Tibial nerve (tissue), 4 donors: ENCODE measurements at regions not wholly inside any gene's neighbourhood (a gene's known extent, or its start where the extent isn't known, plus 50 kb on each side); places are given as distances from the start of the nearest gene placed in this dataset.

Source experiments
- DNase-seq, 2 donors: peaks; one replicate each; pipeline ENCODE4 v3.0.0-alpha.2; 2019; ENCODE audit warnings: low spot score in 2 of 2
- H3K27ac ChIP-seq, 4 donors: fragments of 200-600 bp; sonication (generic) in 3 of 4; one replicate each; pipeline ENCODE4 v1.5.1; 2017 to 2019; ENCODE audit warnings: mild to moderate bottlenecking in 1 of 4
- H3K27me3 ChIP-seq, 2 donors: fragments of 200-600 bp; sonication (generic) in 1 of 2; one replicate each; pipeline versions ENCODE4 v1.5.1 to v1.6.0; 2017 to 2019
- H3K36me3 ChIP-seq, 3 donors: fragments of 200-600 bp; sonication (generic); one replicate each; pipeline ENCODE4 v1.5.1; 2018 to 2019
- H3K4me1 ChIP-seq, 4 donors: fragments of 200-600 bp; sonication (generic) in 3 of 4; one replicate each; pipeline ENCODE4 v1.5.1; 2017 to 2019
- H3K4me3 ChIP-seq, 4 donors: fragments of 200-600 bp; sonication (generic) in 3 of 4; one replicate each; pipeline ENCODE4 v1.5.1; 2017 to 2019; ENCODE audit warnings: mild to moderate bottlenecking in 1 of 4, moderate library complexity in 1 of 4
- H3K9me3 ChIP-seq, 4 donors: fragments of 200-600 bp; sonication (generic) in 3 of 4; one replicate each; pipeline ENCODE4 v1.5.1; 2017 to 2019
- EP300 ChIP-seq, 2 donors: sonication (generic); formaldehyde crosslinking; IDR thresholded peaks; one replicate each; pipeline ENCODE4 v1.6.1; 2017; ENCODE audit warnings: antibody characterized with exemption in 2 of 2, mild to moderate bottlenecking in 1 of 2
- POLR2A ChIP-seq, 2 donors: fragments of 450-650 bp; IDR thresholded peaks; one replicate each; pipeline ENCODE4 v1.6.1; 2017; ENCODE audit warnings: antibody characterized with exemption in 2 of 2, mild to moderate bottlenecking in 2 of 2, moderate library complexity in 2 of 2
- WGBS, 2 donors: methylation state at CpG; one replicate each; pipeline ENCODE4 v1.1.5; 2018; 5-methylcytosine and 5-hydroxymethylcytosine counted together
- TF ChIP-seq, protein P1 (sequence below), 5 experiments: fragments of 200-600 bp in 3 of 5; fragments of 450-650 bp in 2 of 5; sonication (generic) in 3 of 5; IDR thresholded peaks; one replicate each; pipeline ENCODE4 v1.5.1; 2016 to 2019; ENCODE audit warnings: antibody characterized with exemption in 5 of 5, mild to moderate bottlenecking in 3 of 5, moderate library complexity in 2 of 5

DNA sequence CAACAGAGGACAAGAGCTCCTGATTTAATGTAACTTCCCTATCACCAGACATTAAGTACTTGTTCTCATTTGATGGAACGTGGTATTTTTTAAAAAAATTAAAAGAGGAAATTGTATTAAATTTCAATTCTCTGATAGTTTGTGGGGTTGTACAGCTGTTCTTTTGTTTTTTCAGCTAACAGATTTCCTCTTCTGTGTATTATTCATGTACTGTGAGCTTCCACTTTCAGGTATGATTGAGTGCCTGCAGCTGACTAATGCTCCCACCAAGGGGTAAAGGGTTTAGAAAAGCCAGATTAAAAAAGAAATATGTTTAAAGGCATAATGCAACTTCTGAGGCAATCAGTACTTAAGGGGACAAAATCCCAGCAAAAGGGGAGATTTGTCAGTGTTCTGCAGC is 117.7 kb upstream of the ACTBL2 start:
- 77 to 85% methylated on average over 1 of the region's 1 CpG for WGBS, 2 donors
- no peaks in the 10 kb centered on the region for H3K9me3 ChIP-seq

DNA sequence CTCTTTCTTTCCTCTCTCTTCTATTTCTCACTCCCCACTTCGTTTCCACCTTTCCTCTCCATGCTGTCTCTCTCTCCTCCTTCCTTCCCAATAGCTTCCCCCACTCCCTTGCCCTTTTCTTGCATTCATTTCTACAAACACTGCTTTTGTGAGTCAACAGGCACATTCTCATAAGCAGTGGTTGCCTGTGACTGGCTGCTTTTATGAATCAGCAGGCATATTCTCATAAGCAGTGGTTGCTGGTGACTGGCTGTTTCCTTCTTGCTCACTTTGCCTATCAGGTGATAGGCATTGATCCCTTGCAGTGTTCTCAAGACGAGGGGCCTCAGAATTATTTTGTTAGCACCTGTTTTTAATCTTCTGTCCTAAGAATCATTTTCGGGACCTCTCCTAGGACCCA is 116.1 kb upstream of the ACTBL2 start:
- Histone ChIP-seq H3K9me3 (no peaks in the 10 kb centered on the region), H3K27ac (peak overlapping the region in 3 of 4 donors; percentile 58 to 87 (median 74)), H3K36me3 (no peaks in the 10 kb centered on the region), H3K27me3 (no peaks in the 10 kb centered on the region), H3K4me1 (peaks cover 0 to 7% (median 0%) of the 10 kb centered on the region in 4 donors), H3K4me3 (no peak overlapping the region)
- DNase-seq, result no peak
- 55 to 70% methylated on average over 3 of the region's 3 CpGs for WGBS, 2 donors
- TF ChIP-seq POLR2A (IDR thresholded peaks at IDR 0.05) (no peak), EP300 (IDR thresholded peaks at IDR 0.05) (peak in 1 of 2 donors; percentile 41)
- TF ChIP-seq, protein P1, sequence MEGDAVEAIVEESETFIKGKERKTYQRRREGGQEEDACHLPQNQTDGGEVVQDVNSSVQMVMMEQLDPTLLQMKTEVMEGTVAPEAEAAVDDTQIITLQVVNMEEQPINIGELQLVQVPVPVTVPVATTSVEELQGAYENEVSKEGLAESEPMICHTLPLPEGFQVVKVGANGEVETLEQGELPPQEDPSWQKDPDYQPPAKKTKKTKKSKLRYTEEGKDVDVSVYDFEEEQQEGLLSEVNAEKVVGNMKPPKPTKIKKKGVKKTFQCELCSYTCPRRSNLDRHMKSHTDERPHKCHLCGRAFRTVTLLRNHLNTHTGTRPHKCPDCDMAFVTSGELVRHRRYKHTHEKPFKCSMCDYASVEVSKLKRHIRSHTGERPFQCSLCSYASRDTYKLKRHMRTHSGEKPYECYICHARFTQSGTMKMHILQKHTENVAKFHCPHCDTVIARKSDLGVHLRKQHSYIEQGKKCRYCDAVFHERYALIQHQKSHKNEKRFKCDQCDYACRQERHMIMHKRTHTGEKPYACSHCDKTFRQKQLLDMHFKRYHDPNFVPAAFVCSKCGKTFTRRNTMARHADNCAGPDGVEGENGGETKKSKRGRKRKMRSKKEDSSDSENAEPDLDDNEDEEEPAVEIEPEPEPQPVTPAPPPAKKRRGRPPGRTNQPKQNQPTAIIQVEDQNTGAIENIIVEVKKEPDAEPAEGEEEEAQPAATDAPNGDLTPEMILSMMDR (IDR thresholded peaks at IDR 0.05), result no peak

More for the DNA sequence above, 117.7 kb upstream of the ACTBL2 start:
- TF ChIP-seq POLR2A (IDR thresholded peaks at IDR 0.05) (no peak), EP300 (IDR thresholded peaks at IDR 0.05) (no peak)
- TF ChIP-seq, protein P1 (IDR thresholded peaks at IDR 0.05), result no peak
- DNase-seq, result no peak
- H3K36me3 ChIP-seq, result no peaks in the 10 kb centered on the region
- no peak overlapping the region for H3K4me3 ChIP-seq
- H3K27me3 ChIP-seq, result no peaks in the 10 kb centered on the region
- peaks cover 0 to 7% (median 0%) of the 10 kb centered on the region in 4 donors for H3K4me1 ChIP-seq
- H3K27ac ChIP-seq, result peak overlapping the region in 1 of 4 donors; percentile 72

DNA sequence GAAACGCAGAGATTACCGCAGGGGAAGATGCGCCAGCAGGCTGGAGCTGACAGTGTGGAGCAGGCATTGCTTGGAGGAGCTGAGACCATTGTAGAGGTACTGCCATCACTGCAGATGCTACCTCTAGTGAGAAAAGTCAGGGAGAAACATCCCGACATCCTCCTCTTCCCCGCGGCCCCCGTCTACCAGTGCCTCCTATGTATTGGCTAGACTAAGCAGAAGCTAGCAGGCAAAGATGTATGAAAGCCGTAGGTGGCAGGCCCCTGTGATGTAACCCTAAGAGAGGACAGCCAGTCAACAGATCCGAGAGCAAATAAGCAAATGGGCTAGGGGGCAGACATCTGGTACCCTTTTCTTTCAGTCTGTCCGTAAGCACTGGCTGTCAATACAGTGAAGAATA is 115.5 kb upstream of the ACTBL2 start:
- Histone ChIP-seq H3K9me3 (no peaks in the 10 kb centered on the region), H3K27ac (peak overlapping the region in 3 of 4 donors; percentile 58 to 87 (median 74)), H3K27me3 (no peaks in the 10 kb centered on the region), H3K4me3 (no peak overlapping the region), H3K36me3 (no peaks in the 10 kb centered on the region), H3K4me1 (peaks cover 0 to 7% (median 0%) of the 10 kb centered on the region in 4 donors)
- no peak for DNase-seq
- TF ChIP-seq POLR2A (IDR thresholded peaks at IDR 0.05) (no peak), EP300 (IDR thresholded peaks at IDR 0.05) (no peak)
- TF ChIP-seq, protein P1 (IDR thresholded peaks at IDR 0.05), result no peak
- WGBS, 2 donors, result 74 to 80% methylated on average over 10 of the region's 10 CpGs

DNA sequence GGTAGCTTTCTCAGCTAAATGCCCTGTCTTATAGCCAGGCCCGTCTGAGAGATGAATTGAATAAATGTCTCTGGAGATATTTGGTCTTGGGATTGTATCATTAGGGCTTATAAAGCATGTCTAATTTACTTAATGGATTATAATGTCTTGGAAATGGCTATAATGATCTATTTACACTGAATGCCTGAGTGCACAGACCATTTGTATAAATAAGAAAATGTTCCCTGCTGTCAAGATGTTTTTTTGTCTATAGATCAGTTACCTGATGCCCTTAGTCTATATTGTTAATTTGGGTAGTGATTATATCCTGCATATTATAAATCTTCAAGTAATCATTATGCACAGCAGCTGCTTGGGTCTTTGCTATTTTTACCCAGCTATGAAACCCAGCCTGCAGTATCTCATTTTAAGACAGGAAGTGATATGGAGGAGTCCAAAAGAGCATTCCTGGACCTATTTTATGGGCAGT is 112.9 kb upstream of the ACTBL2 start:
- 58 to 72% methylated on average over 1 of the region's 1 CpG for WGBS, 2 donors
- TF ChIP-seq EP300 (IDR thresholded peaks at IDR 0.05), result no peak
- TF ChIP-seq, protein P1 (IDR thresholded peaks at IDR 0.05), result no peak
- TF ChIP-seq POLR2A (IDR thresholded peaks at IDR 0.05), result no peak
- H3K27me3 ChIP-seq, result no peaks in the 10 kb centered on the region

DNA sequence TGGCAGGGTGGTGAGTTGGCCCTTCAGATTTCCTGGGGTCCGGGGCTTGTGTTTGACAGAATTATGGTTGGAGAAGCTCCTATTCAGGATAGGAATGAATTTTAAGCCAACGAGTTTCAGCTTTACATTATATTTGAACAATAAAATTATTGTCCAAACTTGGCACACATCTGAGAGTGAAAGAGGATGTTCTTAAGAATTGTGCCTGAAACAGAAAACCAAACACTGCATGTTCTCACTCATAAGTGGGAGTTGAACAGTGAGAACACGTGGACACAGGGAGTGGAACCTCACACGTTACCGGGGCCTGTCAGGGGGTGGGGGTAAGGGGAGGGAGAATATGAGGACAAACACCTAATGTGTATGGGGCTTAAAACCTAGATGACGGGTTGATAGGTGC is 111.8 kb upstream of the ACTBL2 start:
- WGBS, 2 donors, result 40 to 41% methylated on average over 6 of the region's 6 CpGs
- Histone ChIP-seq H3K27ac (no peak overlapping the region), H3K9me3 (no peaks in the 10 kb centered on the region), H3K4me1 (peaks cover 0 to 7% (median 0%) of the 10 kb centered on the region in 4 donors), H3K27me3 (no peaks in the 10 kb centered on the region), H3K4me3 (no peak overlapping the region), H3K36me3 (no peaks in the 10 kb centered on the region)
- DNase-seq, result no peak
- TF ChIP-seq EP300 (IDR thresholded peaks at IDR 0.05), result no peak
- no peak for TF ChIP-seq POLR2A (IDR thresholded peaks at IDR 0.05)
- TF ChIP-seq, protein P1 (IDR thresholded peaks at IDR 0.05), result no peak

More for the DNA sequence above, 112.9 kb upstream of the ACTBL2 start:
- Histone ChIP-seq H3K4me3 (no peak overlapping the region), H3K27ac (no peak overlapping the region), H3K4me1 (peaks cover 0 to 7% (median 0%) of the 10 kb centered on the region in 4 donors), H3K36me3 (no peaks in the 10 kb centered on the region), H3K9me3 (no peaks in the 10 kb centered on the region)
- no peak for DNase-seq
